Stimulated activated CD4-positive, alpha-beta T cell treated with anti-CD3 and anti-CD28 coated beads, Interleukin-1b, Interleukin-23, amount 100 ng/mL, for 1 hour (primary cell): ENCODE measurements at regions not wholly inside any gene's neighbourhood (a gene's known extent, or its start where the extent isn't known, plus 50 kb on each side); places are given as distances from the start of the nearest gene placed in this dataset.

Source experiments
- DNase-seq, 2 donors: peaks; one replicate each; pipeline ENCODE4 v3.0.0-alpha.2; 2020; ENCODE audit warnings: low read depth in 2 of 2

DNA sequence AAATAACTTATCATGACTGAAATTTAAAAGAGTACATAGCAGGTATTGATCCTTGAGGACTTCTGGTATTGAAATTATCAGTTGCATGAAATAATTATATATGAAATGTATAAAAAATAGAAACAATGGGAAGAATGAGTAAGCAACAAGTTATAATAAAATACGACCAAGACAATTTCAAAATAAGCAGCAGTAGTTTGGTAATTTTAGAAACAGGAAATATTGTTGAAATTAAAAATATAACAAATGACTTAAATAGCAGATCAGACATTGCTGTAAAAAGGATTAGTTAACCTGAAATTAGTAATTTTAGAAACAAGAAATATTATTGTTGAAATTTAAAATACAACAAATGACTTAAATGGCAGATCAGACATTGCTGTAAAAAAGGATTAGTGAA is 152.3 kb downstream of the BTC start:
- DNase-seq: no peak

DNA sequence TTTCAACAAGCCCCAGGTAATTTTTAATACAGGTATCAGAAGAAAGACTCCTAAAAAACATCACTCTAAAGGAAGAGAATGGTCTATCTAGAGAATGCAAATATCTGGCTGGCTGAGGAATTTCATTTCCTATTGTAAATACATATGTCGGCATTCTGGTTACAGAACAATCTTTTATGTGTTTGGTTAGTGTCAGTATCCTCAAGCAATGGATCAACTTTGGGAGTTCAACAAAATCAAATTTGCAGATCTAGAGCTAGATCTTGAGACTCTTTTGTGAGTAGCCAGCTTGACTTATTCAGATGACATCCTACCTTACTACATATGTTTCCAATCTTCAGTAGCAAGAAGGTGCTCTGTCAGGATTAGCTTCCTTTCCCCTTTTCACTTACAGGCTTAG is 145.1 kb downstream of the BTC start:
- no peak for DNase-seq

DNA sequence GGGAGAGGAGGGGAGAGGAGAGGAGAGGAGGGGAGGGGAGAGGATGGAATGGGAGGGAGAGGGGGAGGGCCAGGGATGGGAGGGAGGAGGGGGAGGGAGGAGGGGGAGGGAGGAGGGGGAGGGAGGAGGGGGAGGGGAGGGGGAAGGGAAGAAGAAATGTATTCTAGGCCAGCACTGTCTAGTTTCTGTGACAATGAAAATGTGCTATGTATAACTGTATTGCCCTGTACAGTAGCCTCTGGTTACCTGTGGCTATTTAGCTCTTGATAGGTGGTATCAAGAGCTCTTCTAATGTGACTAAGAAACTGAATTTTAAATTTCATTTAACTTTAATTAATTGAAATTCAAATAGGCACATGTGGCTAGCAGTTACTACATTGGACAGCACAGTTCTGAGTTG is 143.1 kb downstream of the BTC start:
- DNase-seq: no peak

DNA sequence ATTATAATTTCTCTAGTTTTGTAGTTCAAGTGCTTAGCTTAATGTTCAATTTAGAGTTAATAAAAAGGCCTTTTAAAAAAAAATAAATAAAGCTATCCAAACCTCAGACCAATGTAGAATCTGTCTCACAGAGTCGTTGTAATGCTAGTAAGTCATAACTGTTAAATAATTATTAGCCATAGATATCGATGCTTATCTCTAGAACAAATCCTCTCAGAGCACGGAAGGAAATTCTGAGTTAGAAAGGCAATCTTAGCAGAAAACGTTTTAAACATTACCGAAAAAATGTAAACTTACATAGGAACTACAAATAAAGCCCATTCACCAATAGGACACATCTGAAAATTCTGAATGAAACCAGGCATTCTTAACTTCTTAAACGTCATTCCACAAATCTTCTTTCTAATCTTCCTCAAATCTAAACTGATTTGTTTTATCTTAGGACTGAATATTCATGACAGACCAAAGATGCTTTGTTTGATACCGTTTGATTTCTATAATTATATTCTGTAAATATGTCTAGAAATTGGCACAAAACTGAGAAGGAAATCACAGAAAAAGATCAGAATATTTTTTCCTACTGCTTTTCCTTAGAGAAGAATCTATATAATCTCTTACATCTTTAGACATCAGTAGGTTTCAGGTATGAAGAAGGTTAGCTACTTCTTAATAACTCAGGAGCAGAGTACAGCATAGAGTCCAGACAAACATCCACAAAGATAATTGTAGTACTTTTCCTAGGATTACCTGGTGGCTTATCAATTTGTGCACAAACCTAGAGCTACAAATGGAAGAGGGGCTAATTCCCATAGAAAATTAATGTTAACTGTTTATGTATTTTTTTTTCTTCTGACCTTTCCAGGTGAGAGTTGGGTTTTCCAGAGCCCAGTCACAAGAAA is 140.7 kb downstream of the BTC start:
- no peak for DNase-seq

DNA sequence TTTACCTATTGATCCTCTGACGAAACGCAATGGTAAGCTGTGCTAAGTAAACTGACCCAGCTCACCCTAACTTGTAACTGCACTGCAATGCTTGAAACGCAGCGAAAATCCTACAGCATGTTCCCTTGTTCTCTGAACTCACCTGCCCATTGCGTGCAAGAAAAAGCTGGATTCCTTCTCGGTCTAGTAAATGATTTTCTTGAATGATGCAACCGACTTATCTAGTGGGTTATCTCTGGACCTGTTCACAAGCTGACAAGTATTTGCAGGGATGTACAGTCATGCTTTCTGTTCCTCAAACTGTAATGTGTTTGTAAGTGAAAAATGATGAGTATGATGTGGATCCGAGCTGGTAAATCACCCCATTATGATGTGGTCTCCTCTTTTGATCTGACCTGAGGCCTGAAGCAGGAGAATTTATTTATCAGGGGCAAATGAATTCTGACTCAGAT is 140.1 kb downstream of the BTC start:
- DNase-seq: no peak

DNA sequence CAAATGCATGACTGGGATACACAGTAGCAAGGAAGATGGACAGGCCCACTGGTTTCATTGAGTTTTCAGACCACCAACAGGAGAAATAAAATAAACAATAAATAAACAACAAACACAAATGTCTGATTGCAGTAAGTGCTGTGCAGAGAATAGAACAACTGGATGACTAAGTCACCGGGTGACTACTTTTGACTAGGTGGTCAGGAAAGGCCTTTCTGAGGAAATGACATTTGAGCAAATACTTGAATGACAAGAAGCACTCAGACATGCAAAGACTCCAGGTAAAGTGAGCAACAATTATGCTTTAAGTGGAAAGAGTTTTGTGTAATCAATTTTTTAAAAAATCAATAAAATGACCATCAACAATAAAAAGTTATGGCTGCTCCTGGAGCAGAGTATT is 137.7 kb downstream of the BTC start:
- DNase-seq: no peak

DNA sequence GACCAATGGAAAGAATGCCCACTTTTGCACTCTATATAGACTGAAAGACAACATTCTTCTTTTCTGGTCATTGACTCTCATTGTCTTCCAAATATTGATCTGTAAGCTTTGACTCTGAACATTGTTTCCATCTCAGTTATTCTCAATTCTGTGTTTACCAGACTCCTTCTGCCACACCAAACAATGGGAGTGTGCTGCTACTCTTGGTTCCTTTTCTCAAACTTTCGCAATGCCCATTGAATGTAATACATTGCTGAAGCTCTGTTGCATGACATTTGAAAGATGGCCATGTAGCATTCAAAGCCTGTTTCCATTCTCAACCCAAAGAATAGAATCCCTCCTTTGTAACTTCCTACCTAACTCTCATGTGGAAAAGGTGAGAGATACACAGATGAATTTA is 136.2 kb downstream of the BTC start:
- DNase-seq: no peak

DNA sequence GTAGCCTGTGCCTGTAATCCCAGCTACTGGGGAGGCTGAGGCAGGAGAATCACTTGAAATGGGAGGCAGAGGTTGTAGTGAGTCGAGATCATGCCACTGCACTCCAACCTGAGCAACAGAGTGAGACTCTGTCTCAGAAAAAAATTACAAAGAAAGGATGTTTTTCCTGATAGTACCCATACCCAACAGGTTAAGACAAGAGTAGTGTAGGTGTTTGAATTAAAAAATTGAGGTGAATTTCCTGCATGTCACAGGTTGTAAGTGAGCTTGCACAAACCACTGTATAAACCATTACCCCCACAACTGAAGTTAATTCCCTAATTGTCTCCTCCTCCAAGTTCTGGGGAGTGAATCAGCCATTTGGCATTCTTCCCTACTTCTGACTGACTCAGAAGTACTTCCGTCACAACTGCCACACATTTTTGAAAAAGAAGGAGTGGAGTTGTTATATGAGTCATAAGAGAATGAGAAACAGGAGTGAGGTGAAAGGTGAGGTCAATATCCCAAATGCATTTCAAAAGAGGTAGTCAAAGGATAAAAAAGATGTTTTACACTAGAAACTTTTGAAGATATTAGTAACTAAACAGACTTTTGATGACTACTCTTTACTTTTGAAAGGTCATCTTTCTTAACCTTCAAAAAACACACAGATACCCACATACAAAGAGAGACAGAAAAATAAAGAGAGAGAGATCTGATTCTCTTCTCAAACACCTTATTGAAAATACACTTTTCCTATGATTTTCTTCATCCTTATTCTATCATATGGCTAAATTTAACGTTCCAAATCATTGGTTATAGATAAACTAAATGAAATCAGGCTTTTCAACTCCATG is 134.5 kb downstream of the BTC start:
- no peak for DNase-seq

DNA sequence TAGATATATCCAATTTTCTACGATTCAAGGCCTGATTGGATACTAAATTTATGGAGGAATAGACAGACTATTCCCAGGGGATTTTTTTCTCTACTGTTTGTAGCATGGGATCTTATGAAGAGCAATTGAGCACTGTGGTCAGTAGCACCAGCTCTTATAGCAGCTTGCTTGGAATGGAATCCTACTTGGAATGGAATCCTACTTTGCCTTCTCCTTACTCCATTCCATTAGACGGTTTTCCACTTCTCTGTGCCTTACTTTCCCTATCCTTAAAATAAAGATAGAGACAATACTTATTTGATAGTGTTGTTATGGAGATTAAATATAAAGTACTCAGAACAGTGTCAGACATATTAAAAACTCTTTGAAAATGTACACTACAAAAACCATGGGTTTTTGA is 133.5 kb downstream of the BTC start:
- DNase-seq: no peak

DNA sequence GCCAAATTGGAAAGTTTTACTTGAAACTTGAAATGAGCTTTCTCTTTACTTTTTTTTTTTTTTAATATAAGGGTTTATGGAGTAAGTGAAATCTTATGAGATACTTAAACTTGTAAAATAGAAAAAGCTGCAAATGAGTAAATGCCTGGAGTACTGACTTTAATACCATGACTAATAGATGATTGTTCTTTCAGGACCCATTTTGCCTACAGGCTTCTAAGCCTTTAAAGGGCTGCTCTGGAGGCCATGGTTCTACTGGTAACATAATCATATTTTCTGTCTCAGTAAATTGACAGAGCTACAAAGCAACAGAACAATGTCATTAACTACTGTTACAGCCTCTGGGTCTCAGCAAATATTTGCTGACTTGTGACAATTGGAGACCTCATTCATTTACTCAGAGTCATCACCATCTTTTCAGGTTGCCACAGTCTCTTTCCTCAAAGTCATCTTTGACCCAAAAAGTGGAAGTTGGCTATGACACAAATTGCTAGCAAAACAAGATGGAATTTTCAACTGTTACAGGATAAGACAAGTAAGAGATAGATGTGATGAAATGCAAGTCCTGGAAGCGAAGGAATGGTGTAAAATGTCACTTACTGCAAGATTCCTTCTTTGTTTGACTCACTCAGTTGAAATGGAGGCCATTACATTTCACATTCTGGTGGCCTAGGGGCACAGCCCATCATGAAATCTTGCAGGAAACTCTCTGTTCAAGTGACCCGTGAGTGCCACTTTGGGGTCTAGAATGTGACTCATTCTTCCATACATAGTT is 132.7 kb downstream of the BTC start:
- DNase-seq: no peak

DNA sequence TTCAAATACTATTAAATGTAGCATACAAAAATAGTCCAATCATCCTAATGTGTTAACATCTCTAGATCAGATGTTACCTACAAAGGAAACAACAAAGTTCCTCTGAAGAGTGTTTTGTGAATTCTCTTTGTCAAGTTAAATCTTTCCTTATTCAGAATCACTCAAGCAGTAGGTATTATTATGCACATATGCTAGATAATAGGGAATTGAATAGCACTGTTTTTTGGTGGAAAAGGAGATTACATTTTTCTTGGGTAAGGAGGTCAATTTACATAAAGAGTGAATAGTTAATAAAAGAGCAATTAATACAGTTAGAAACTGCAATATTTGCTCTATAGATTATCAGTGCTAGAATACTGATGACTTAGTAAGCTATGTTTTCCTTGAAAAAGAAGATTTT is 130.7 kb downstream of the BTC start:
- no peak for DNase-seq

DNA sequence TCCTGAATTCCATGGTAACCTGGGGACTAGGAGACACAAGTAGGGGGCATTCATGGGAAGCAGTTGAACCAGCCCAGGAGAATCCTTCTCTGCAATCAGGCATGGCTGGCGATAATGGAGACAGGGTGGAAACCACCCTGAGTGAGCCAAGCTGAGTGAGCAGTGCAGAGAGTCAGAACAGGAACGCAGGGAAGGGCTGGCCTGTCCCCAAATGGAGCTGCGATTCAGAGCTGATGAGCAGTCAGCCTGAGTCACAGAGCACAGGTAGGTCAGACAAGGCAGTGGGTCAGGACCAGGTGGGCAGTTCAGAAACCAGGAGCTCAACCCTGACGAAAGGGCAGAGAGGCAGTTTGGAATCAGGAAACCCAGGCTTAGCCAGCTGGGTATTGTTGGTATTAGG is 129.0 kb downstream of the BTC start:
- no peak for DNase-seq

DNA sequence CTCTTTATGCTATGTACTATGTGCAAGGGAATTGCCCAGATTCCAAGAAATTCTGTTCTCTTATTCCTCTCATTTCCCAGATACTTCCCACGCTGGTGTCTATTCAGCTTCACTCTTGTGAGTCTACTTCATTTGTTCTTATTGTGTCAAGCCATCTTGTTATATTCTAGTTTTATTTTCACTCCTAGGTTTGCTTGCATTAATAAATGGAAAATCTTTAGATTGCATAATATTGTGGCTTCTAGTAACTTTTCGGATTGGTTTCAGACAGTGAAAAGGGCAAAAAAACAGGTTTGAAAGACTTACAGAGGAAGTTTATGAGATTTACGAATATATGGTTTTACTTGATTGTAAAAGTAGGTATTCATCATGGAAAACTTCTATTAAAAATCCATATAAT is 128.4 kb downstream of the BTC start:
- DNase-seq: no peak

DNA sequence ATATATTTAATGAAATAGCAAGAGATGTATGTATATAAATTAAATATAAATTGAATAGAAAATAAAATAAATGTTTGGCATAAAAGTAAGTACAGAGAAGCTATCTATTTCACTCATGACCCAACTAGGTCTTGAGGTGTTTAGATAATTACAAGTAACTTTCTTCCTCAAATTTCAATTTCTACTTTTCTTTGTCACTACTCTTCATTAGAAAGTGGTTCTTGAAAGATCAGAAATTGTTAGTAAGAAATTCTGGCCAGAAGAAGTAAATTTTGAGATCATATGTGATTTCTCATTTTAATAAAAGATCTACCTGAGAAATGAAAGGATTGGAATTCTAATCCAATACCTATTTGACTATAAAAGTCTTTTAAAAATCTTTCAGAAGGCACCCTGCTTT is 126.9 kb downstream of the BTC start:
- DNase-seq: no peak

DNA sequence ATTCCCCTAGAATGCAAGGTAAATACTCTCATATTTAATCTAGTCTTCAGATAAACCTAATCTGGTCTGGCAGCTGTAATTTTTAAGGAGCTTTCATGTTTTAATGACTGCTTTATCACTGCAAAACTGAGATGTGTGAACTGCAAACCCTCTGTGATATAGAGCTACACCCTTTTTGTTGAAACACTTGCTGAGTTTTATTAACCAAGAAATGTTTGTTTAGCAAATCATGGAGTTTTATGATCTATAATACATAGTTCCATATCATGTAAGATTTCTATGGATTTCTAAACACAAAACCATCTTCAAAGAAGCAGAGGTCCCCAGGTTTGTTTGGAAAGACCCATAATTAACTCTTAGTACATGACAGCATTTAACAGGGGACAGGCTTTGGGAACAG is 126.4 kb downstream of the BTC start:
- DNase-seq: no peak

DNA sequence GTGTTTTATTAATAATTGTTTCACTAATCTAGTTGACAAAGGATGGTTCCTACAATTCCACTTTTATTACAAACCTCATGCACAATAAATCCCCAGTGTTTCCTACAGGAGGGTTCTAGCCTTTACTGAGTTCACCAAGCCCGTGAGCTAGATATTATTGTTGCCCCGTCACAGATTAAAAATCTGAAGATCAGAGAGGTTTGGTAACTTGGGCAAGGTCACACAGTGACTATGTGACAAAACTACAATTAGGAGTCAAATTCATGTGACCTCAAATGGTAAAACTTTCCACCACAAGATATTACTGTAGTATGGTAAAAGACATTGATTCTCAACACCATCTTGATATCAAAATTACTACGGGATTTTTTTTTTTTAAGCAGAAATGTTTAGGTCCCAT is 124.6 kb downstream of the BTC start:
- no peak for DNase-seq

DNA sequence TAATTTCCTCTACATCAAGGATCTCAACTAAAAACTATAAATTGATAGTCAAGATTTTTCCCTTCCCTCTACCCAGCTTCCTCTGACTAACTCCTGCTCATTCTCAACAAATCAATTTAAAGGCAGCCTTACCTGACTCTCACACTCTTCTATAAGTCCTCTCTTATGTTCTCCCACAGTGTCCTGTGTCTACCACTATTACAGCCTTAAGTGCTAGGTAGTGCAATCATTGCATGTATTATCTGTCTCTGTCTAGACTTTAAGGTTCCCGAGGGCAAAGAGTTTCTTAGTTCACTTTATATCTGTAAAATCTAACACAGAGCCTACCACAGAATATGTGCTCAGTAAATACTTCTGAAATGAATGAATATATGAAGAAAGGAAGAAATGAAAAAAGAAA is 123.7 kb downstream of the BTC start:
- DNase-seq: no peak

DNA sequence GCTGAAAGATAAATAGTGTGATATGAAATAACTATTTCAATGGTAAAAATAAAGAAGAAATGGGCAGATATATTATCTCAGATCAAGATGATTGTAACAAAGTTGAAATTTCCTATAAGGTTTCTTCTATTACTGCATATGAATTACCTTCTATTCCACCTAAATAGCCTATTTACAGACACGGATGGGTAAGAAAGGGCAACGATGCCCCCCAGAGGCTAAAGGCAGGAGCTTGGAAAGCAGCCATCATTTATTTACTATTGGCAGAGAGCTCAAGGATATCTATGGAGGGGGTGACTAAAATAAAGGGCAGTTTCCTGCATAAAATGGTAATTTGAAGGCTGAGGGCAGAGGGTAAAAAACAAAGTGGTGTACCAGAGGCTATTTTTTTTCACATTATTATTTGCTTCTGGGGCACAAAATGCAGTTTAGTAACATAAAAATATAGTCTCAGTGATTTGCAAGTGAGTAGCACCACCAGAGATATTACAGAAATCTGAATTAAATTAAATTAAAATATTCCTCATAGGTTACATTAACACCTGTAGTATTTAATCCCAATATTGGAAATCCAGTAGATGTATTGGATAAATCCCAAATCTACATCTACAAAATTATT is 123.1 kb downstream of the BTC start:
- DNase-seq: peak in 1 of 2 donors; percentile 14

DNA sequence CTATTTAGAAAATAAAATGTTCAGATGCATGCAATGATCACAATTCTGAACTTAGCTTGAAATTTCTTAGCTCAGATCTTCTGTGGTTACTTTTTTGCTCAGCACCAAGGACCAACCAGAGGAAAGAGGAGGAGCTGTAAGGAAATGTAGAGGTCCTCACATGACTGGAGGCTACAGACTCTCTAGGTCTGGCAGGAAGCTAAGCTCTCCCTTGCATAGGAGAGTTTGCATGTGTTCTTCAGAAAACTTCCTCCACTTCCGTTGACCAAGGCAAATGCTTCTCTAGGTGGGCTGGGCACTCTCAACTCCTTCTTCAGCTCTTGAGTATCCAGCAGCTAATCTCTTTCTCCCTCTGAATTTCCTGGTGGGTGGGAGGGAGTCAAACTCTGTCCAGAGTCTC is 119.6 kb downstream of the BTC start:
- no peak for DNase-seq

DNA sequence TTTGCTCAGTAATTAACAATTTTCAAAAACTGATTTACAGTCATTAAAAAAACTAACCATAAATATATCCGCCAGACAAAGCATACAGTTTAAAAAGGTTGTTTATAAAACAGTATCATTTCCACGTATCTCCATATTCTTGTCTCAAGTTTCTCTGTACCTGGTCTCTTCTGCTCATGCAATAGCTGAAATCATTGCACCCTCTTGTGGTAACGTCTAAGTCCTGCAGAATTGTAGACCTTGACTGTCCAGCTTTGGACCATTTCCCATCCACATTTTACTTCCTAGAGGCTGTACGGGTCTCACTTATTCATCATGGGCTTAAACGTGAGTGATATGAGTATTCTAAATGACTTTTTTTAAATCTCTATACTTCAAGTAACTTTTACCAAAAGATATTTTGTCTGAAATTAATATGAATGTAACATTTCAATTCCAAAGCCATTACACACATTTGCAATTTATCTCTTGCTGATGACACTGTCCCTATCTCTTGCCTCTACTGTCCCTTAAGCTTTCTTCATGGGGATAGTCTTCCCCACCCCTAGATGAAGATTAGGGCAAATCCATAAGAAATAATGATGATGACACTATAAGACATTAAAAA is 118.5 kb downstream of the BTC start:
- DNase-seq: no peak

DNA sequence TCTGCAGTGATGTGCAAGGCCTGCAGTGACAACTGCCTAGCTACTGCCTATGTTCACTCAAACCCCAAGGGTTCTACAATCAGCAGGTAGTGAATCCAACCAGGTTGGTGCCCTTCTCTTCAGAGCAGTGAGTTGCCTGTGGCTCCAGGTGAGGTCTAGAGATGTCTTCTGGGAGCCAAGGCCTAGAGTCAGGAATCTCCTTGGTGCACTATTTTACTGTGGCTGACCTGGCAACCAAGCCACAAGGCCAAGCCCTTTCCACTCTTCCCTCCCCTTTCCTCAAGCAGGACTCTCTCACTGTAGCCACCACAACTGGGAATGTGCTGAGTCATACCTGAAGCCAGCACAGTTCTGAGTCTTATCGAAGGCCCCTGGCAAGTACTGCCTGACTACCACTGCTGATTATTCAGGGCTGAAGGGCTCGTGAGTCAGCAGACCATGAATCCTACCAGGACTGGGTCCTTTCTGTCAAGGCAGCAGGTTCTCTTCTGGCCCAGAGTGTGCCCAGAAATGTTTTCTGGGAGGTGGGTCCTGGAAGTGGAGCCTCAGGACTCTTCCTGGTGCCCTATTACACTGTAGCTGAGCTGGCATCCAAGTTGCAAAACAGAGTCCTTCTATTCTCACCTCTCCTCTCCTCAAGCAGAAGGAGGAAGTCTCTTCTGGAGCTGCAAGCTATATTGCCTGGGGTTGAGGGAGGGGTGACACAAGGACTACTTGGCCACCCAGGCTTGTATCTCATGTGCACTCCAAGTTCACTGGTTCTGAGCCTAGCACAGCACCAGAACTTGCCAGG is 111.6 kb downstream of the BTC start:
- DNase-seq: no peak
